ENCODE measurements at regions not wholly inside any gene's neighbourhood (a gene's known extent, or its start where the extent isn't known, plus 50 kb on each side); places are given as distances from the start of the nearest gene placed in this dataset.

- TF ChIP-seq TCF7L2 (IDR thresholded peaks at IDR 0.05; ENCODE audit: low read depth, low read length): no peak
- TF ChIP-seq CTCF (IDR thresholded peaks at IDR 0.05): no peak
Measured at GRCh38 chr5:68374796-68375518, 159.4 kb downstream of the PIK3R1 start.
